ENCODE measurements at regions not wholly inside any gene's neighbourhood (a gene's known extent, or its start where the extent isn't known, plus 50 kb on each side); places are given as distances from the start of the nearest gene placed in this dataset.

DNA sequence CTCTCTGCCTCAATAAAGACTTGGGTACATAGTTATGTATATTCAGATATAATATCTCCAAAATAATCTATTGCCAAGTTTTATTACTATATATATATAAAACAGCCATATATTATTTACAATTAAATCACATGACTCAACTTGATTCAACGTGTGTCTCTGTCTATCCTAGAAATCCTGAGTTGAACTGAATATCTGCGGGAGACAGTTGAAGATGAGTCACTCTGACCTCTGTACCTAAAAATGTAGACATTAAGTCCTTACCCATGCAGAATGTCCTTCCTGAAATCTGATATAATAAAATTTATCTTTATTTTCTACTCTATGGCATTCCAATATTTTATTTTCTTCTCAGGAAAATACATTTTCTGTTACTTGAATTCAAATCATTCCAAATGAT, 218.2 kb upstream of the PRDM9 start:
- TF ChIP-seq POLR2AphosphoS5 (IDR thresholded peaks at IDR 0.05; ENCODE audit: low read depth, low read length), result no peak
- TF ChIP-seq TCF7L2 (IDR thresholded peaks at IDR 0.05; ENCODE audit: low read depth, low read length), result no peak
- TF ChIP-seq, protein P1, sequence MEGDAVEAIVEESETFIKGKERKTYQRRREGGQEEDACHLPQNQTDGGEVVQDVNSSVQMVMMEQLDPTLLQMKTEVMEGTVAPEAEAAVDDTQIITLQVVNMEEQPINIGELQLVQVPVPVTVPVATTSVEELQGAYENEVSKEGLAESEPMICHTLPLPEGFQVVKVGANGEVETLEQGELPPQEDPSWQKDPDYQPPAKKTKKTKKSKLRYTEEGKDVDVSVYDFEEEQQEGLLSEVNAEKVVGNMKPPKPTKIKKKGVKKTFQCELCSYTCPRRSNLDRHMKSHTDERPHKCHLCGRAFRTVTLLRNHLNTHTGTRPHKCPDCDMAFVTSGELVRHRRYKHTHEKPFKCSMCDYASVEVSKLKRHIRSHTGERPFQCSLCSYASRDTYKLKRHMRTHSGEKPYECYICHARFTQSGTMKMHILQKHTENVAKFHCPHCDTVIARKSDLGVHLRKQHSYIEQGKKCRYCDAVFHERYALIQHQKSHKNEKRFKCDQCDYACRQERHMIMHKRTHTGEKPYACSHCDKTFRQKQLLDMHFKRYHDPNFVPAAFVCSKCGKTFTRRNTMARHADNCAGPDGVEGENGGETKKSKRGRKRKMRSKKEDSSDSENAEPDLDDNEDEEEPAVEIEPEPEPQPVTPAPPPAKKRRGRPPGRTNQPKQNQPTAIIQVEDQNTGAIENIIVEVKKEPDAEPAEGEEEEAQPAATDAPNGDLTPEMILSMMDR (IDR thresholded peaks at IDR 0.05), result no peak
- TF ChIP-seq, protein P2, sequence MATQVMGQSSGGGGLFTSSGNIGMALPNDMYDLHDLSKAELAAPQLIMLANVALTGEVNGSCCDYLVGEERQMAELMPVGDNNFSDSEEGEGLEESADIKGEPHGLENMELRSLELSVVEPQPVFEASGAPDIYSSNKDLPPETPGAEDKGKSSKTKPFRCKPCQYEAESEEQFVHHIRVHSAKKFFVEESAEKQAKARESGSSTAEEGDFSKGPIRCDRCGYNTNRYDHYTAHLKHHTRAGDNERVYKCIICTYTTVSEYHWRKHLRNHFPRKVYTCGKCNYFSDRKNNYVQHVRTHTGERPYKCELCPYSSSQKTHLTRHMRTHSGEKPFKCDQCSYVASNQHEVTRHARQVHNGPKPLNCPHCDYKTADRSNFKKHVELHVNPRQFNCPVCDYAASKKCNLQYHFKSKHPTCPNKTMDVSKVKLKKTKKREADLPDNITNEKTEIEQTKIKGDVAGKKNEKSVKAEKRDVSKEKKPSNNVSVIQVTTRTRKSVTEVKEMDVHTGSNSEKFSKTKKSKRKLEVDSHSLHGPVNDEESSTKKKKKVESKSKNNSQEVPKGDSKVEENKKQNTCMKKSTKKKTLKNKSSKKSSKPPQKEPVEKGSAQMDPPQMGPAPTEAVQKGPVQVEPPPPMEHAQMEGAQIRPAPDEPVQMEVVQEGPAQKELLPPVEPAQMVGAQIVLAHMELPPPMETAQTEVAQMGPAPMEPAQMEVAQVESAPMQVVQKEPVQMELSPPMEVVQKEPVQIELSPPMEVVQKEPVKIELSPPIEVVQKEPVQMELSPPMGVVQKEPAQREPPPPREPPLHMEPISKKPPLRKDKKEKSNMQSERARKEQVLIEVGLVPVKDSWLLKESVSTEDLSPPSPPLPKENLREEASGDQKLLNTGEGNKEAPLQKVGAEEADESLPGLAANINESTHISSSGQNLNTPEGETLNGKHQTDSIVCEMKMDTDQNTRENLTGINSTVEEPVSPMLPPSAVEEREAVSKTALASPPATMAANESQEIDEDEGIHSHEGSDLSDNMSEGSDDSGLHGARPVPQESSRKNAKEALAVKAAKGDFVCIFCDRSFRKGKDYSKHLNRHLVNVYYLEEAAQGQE (IDR thresholded peaks at IDR 0.05; ENCODE audit: insufficient read depth in 1 of 2, low read depth in 2 of 2, low read length in 1 of 2), result no peak
- no peak for TF ChIP-seq SIN3A (IDR thresholded peaks at IDR 0.05; ENCODE audit: borderline replicate concordance, insufficient read depth, low read depth, low read length)
- intact Hi-C loops (cut with micrococcal nuclease; ENCODE audit: unreplicated experiment) (no loop called here), in situ Hi-C loops (cut with HindIII; ENCODE audit: low pct_unique_long_range_greater_than_20kb, low sequenced_read_pairs) (no loop called here)
- Histone ChIP-seq H3K4me3 (ENCODE audit: low read depth in 2 of 2, low read length in 2 of 2) (no peak overlapping the region), H3K9me3 (ENCODE audit: control insufficient read depth, insufficient read depth, low read depth, low read length) (no peaks in the 10 kb centered on the region; the same call in 1 of the 2 replicates), H3K27me3 (ENCODE audit: control insufficient read depth, insufficient read depth, low read length) (no peaks in the 10 kb centered on the region), H3K4me1 (ENCODE audit: control insufficient read depth, insufficient read depth, low read length) (no peaks in the 10 kb centered on the region), H3K36me3 (ENCODE audit: control insufficient read depth, insufficient read depth, low read length) (no peaks in the 10 kb centered on the region), H3K27ac (ENCODE audit: low read length) (no peak overlapping the region)
- DNase-seq (ENCODE audit: low read depth, low spot score), result no peak
- BruUV-seq (replicated peaks), result no TSS peak
- no peak for ATAC-seq
- ChIA-PET CTCF (no interaction called here), POLR2A (no interaction called here)

DNA sequence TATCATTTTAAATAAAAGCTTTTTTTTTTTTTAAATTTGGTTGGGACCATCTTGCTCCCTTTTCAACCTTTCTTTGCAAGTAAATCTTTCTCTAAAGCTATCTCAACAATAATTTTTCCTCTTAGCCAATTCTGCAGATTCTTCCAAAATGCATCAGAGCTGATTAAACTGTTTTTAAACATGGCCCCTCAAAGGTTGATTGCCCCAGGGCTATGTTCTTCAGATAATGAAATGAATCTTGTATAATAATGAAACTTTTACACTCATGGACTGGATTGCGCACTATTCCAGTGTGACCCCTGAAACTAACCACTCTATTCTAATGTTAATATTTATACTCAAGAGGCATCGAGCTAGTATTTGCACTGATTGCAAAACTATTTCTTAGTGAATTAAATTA, 222.8 kb upstream of the PRDM9 start:
- CTCF ChIA-PET, result no interaction called here
- no peak for TF ChIP-seq TCF7L2 (IDR thresholded peaks at IDR 0.05; ENCODE audit: low read depth, low read length)
- no peak for TF ChIP-seq POLR2AphosphoS5 (IDR thresholded peaks at IDR 0.05; ENCODE audit: low read depth, low read length)
- TF ChIP-seq, protein P2 (IDR thresholded peaks at IDR 0.05; ENCODE audit: insufficient read depth in 1 of 2, low read depth in 2 of 2, low read length in 1 of 2), result no peak
- no peak for TF ChIP-seq SIN3A (IDR thresholded peaks at IDR 0.05; ENCODE audit: borderline replicate concordance, insufficient read depth, low read depth, low read length)
- TF ChIP-seq, protein P1 (IDR thresholded peaks at IDR 0.05), result no peak
- Histone ChIP-seq H3K9me3 (ENCODE audit: control insufficient read depth, insufficient read depth, low read depth, low read length) (no peaks in the 10 kb centered on the region; the same call in 1 of the 2 replicates), H3K36me3 (ENCODE audit: control insufficient read depth, insufficient read depth, low read length) (no peaks in the 10 kb centered on the region), H3K4me1 (ENCODE audit: control insufficient read depth, insufficient read depth, low read length) (no peaks in the 10 kb centered on the region), H3K27ac (ENCODE audit: low read length) (no peak overlapping the region), H3K27me3 (ENCODE audit: control insufficient read depth, insufficient read depth, low read length) (no peaks in the 10 kb centered on the region), H3K4me3 (ENCODE audit: low read depth in 2 of 2, low read length in 2 of 2) (no peak overlapping the region)
- no TSS peak for BruUV-seq (replicated peaks)
- intact Hi-C loops (cut with micrococcal nuclease; ENCODE audit: unreplicated experiment) (no loop called here), in situ Hi-C loops (cut with HindIII; ENCODE audit: low pct_unique_long_range_greater_than_20kb, low sequenced_read_pairs) (no loop called here)
- DNase-seq (ENCODE audit: low read depth, low spot score) (no peak), ATAC-seq (no peak)
- POLR2A ChIA-PET, result no interaction called here
